Prostate gland (tissue), 2 donors: ENCODE measurements at regions not wholly inside any gene's neighbourhood (a gene's known extent, or its start where the extent isn't known, plus 50 kb on each side); places are given as distances from the start of the nearest gene placed in this dataset.

Experiments
- CTCF ChIP-seq, 4 experiments: fragments of 200-600 bp in 2 of 4; fragments of 450-650 bp in 2 of 4; sonication (generic) in 2 of 4; IDR thresholded peaks; 1 replicate in 3 of 4; 2 replicates in 1 of 4; pipeline ENCODE4 v1.5.1; 2016 to 2019; ENCODE audit warnings: antibody characterized with exemption in 4 of 4, mild to moderate bottlenecking in 2 of 4, moderate library complexity in 2 of 4
- POLR2A ChIP-seq: fragments of 450-650 bp; IDR thresholded peaks from one replicate; pipeline ENCODE4 v1.6.1; 2016; ENCODE audit warnings: antibody characterized with exemption, mild to moderate bottlenecking
- POLR2AphosphoS5 ChIP-seq: sonication (generic); formaldehyde crosslinking; IDR thresholded peaks from one replicate; pipeline ENCODE4 v1.6.1; 2017; ENCODE audit warnings: antibody characterized with exemption

- TF ChIP-seq CTCF (IDR thresholded peaks at IDR 0.05) (no peak), POLR2AphosphoS5 (no peak), POLR2A (no peak)
Measured at GRCh38 chr1:118618618-118619340, 369.4 kb downstream of the TBX15 start.
